ENCODE measurements at regions not wholly inside any gene's neighbourhood (a gene's known extent, or its start where the extent isn't known, plus 50 kb on each side); places are given as distances from the start of the nearest gene placed in this dataset.
"Not testable (repeated sequence)": the region's sequence is repeated elsewhere in the genome, so short reads cannot be mapped to it uniquely, and the experiment has no call there.

GRCh38 chr12:5335069-5335468, 96.8 kb upstream of the NTF3 start:
- TF ChIP-seq CTCF (IDR thresholded peaks at IDR 0.05; ENCODE audit: unreplicated experiment in 3 of 3), result no peak
- Mint-ChIP-seq H3K36me3 (ENCODE audit: low read depth) (no peaks in the 10 kb centered on the region), H3K27me3 (ENCODE audit: low read depth) (peaks cover 8% of the 10 kb centered on the region), H3K9me3 (no peaks in the 10 kb centered on the region), H3K4me3 (no peak overlapping the region), H3K4me1 (peaks cover 27% of the 10 kb centered on the region), H3K27ac (no peak overlapping the region)

GRCh38 chr12:5341086-5341485, 90.8 kb upstream of the NTF3 start:
- H3K27me3 Mint-ChIP-seq (ENCODE audit: low read depth); H3K4me3 Mint-ChIP-seq; H3K4me1 Mint-ChIP-seq; H3K9me3 Mint-ChIP-seq; H3K36me3 Mint-ChIP-seq (ENCODE audit: low read depth); H3K27ac Mint-ChIP-seq: not testable (repeated sequence)

GRCh38 chr12:5343711-5344110, 88.2 kb upstream of the NTF3 start:
- peaks cover 8% of the 10 kb centered on the region for H3K27me3 Mint-ChIP-seq (ENCODE audit: low read depth)
- H3K4me3 Mint-ChIP-seq, result no peak overlapping the region
- H3K9me3 Mint-ChIP-seq, result no peaks in the 10 kb centered on the region
- no peak for TF ChIP-seq CTCF (IDR thresholded peaks at IDR 0.05; ENCODE audit: unreplicated experiment in 3 of 3)
- no peaks in the 10 kb centered on the region for H3K36me3 Mint-ChIP-seq (ENCODE audit: low read depth)
- H3K27ac Mint-ChIP-seq, result no peak overlapping the region
- H3K4me1 Mint-ChIP-seq, result no peaks in the 10 kb centered on the region

GRCh38 chr12:5344131-5344530, 87.8 kb upstream of the NTF3 start:
- TF ChIP-seq CTCF (IDR thresholded peaks at IDR 0.05; ENCODE audit: unreplicated experiment in 3 of 3), result no peak
- no peak overlapping the region for H3K4me3 Mint-ChIP-seq
- peaks cover 10% of the 10 kb centered on the region for H3K27me3 Mint-ChIP-seq (ENCODE audit: low read depth)
- no peaks in the 10 kb centered on the region for H3K36me3 Mint-ChIP-seq (ENCODE audit: low read depth)
- H3K9me3 Mint-ChIP-seq, result no peaks in the 10 kb centered on the region
- no peaks in the 10 kb centered on the region for H3K4me1 Mint-ChIP-seq
- no peak overlapping the region for H3K27ac Mint-ChIP-seq

- peaks cover 2% of the 10 kb centered on the region for H3K9me3 Mint-ChIP-seq
- H3K4me1 Mint-ChIP-seq, result no peaks in the 10 kb centered on the region
- peaks cover 13% of the 10 kb centered on the region for H3K27me3 Mint-ChIP-seq (ENCODE audit: low read depth)
- no peak overlapping the region for H3K27ac Mint-ChIP-seq
- H3K36me3 Mint-ChIP-seq (ENCODE audit: low read depth), result no peaks in the 10 kb centered on the region
- no peak overlapping the region for H3K4me3 Mint-ChIP-seq
- no peak for TF ChIP-seq CTCF (IDR thresholded peaks at IDR 0.05; ENCODE audit: unreplicated experiment in 3 of 3)
These were observed 86.4 kb upstream of the NTF3 start for GRCh38 chr12:5345534-5345933.

- Mint-ChIP-seq H3K4me3 (no peak overlapping the region), H3K9me3 (peaks cover 18% of the 10 kb centered on the region), H3K27me3 (ENCODE audit: low read depth) (peaks cover 14% of the 10 kb centered on the region), H3K27ac (no peak overlapping the region), H3K4me1 (no peaks in the 10 kb centered on the region), H3K36me3 (ENCODE audit: low read depth) (no peaks in the 10 kb centered on the region)
- no peak for TF ChIP-seq CTCF (IDR thresholded peaks at IDR 0.05; ENCODE audit: unreplicated experiment in 3 of 3)
These were observed 83.9 kb upstream of the NTF3 start for GRCh38 chr12:5348057-5348456.
